Neural cell (in vitro differentiated cells): ENCODE measurements at regions not wholly inside any gene's neighbourhood (a gene's known extent, or its start where the extent isn't known, plus 50 kb on each side); places are given as distances from the start of the nearest gene placed in this dataset.
"Not testable (repeated sequence)": the region's sequence is repeated elsewhere in the genome, so short reads cannot be mapped to it uniquely, and the experiment has no call there.

Source experiments
- CTCF ChIP-seq: fragments of 450-650 bp; IDR thresholded peaks from 2 replicates; pipeline ENCODE4 v1.5.1; 2014; ENCODE audit warnings: antibody characterized with exemption, mild to moderate bottlenecking, moderate library complexity; ENCODE audit not compliant: poor library complexity, severe bottlenecking
- EP300 ChIP-seq: fragments of 450-650 bp; conservative IDR thresholded peaks from 2 replicates; pipeline ENCODE4 v1.6.1; 2014; ENCODE audit warnings: antibody characterized with exemption, mild to moderate bottlenecking, moderate library complexity; ENCODE audit not compliant: poor library complexity, severe bottlenecking
- EZH2 ChIP-seq: fragments of 200-600, 300-800 bp; shearing (Covaris generic), sonication (generic); IDR thresholded peaks from 2 replicates; pipeline ENCODE4 v1.6.1; 2014; ENCODE audit warnings: antibody characterized with exemption, low read length, borderline replicate concordance, mild to moderate bottlenecking; ENCODE audit not compliant: insufficient read depth, poor library complexity, severe bottlenecking
- POLR2AphosphoS5 ChIP-seq: IDR thresholded peaks from 2 replicates; pipeline ENCODE4 v1.6.1; 2012
- RAD21 ChIP-seq: fragments of 450-650 bp; conservative IDR thresholded peaks from 2 replicates; pipeline ENCODE4 v1.6.1; 2014; ENCODE audit warnings: antibody characterized with exemption, mild to moderate bottlenecking, moderate library complexity
- REST ChIP-seq: IDR thresholded peaks from 2 replicates; pipeline ENCODE4 v1.6.1; 2012; ENCODE audit warnings: borderline replicate concordance
- SMC3 ChIP-seq: fragments of 450-650 bp; conservative IDR thresholded peaks from 2 replicates; pipeline ENCODE4 v1.6.1; 2014; ENCODE audit warnings: antibody characterized with exemption, mild to moderate bottlenecking, moderate library complexity; ENCODE audit not compliant: poor library complexity
- TAF1 ChIP-seq: IDR thresholded peaks from 2 replicates; pipeline ENCODE4 v1.6.1; 2012; ENCODE audit warnings: low read depth

GRCh38 chr3:42871-43744 is 153.5 kb upstream of the CHL1 start:
- TF ChIP-seq CTCF, result peak; percentile 87
- not testable (repeated sequence) for TF ChIP-seq EP300, POLR2AphosphoS5, TAF1, REST, EZH2
- TF ChIP-seq RAD21, result peak; percentile 92
- peak; percentile 98 for TF ChIP-seq SMC3
